Epithelial cell of proximal tubule (primary cell): ENCODE measurements at regions not wholly inside any gene's neighbourhood (a gene's known extent, or its start where the extent isn't known, plus 50 kb on each side); places are given as distances from the start of the nearest gene placed in this dataset.

ENCODE experiments used
- DNase-seq: peaks from one replicate; pipeline ENCODE4 v3.0.0-alpha.2; 2011; ENCODE audit warnings: low read depth
- H3K4me3 ChIP-seq: 2 replicates; pipeline ENCODE4 v1.5.1; 2011; ENCODE audit warnings: low read depth, mild to moderate bottlenecking, low read length
- TF ChIP-seq, protein P1 (sequence below): conservative IDR thresholded peaks from 2 replicates; pipeline ENCODE4 v1.5.1; 2012; ENCODE audit warnings: low read depth, mild to moderate bottlenecking, low read length

DNA sequence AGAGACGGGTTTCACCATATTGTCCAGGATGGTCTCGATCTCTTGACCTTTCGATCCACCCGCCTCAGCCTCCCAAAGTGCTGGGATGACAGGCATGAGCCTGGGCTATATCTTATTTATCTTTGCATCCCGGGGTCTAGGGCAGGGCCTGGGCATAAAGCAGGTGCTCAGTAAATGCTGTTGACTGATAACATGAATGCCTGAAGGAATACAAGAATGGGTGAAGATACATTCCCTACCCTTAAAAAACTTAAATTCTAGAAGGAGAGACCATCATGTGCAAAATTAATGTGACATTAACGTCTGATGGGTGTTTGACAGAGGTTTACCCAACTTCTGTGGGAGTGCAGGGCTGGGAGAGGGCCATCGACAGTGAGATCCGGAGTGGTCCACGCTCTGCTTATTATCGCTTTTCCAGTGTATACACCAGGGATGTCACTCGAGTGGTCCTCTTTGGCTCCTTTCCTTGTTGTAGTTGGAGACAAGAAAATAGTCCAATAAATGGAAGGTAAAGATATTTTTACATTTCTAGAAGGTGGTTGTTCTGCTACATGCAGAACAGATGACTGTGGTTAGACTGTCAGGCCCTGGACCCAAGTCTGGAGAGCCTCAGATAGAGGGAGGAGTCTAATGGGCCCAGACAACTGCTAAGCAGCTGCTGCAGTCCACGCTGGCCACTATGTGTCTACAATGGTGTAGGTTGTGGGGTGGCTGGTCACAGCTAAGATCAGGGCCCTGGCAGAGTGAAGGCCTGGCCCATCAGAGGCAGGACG lies 131.7 kb downstream of the MYCN start:
- no peak for DNase-seq
- no peak overlapping the region for H3K4me3 ChIP-seq
- TF ChIP-seq, protein P1, sequence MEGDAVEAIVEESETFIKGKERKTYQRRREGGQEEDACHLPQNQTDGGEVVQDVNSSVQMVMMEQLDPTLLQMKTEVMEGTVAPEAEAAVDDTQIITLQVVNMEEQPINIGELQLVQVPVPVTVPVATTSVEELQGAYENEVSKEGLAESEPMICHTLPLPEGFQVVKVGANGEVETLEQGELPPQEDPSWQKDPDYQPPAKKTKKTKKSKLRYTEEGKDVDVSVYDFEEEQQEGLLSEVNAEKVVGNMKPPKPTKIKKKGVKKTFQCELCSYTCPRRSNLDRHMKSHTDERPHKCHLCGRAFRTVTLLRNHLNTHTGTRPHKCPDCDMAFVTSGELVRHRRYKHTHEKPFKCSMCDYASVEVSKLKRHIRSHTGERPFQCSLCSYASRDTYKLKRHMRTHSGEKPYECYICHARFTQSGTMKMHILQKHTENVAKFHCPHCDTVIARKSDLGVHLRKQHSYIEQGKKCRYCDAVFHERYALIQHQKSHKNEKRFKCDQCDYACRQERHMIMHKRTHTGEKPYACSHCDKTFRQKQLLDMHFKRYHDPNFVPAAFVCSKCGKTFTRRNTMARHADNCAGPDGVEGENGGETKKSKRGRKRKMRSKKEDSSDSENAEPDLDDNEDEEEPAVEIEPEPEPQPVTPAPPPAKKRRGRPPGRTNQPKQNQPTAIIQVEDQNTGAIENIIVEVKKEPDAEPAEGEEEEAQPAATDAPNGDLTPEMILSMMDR = no peak

DNA sequence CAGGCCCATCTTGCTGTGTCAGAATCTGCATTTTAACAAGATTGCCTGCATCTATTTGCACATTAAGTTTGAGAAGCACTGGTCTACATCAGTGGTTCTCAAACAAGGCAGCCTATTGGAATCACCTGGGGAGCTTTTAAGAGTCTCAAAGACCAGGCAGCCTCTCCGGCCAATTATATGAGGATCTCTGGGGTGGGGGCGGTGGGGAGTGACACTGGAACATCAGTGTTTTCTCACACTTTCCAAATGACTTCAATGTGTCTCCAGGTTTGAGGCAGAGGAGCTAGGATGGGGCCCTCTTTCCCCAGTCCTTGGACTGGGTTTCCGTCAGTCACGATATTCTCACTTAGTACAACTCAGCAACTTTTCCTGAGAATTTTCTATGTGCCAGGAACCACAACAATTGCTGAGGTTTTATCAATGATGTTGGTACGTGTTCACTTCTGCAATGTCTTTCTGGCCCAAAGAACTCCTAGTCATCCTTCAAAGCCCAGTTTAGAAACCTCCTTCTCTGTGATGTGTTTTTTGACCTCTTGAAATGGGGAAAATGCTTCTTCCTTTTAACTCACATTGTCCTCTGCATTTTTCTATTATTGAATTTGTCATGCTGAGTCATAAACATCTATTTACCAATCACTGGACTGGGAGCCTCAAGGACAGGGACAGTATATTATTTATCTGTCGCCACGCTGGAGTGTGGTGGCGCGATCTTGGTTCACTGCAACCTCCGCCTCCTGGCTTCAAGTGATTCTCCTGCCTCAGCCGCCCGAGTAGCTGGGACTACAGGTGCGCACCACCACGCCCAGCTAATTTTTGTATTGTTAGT lies 130.9 kb downstream of the MYCN start:
- DNase-seq = no peak
- TF ChIP-seq, protein P1 = no peak
- no peak overlapping the region for H3K4me3 ChIP-seq

DNA sequence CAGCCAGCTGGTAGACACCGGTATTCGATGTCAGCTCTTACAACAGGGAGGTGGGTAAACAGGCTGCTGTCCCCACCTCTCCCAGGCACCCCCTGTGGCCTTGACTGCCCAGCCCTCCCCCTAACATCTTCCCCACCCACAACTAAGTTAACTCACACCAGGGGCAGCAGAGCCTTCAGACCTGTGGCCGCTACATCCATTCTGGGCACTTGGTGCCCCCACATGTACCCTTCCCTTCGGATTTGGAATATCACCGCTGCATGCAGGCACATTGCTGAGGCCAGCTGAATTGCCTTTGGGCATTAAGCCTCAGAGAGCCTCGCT lies 130.3 kb downstream of the MYCN start:
- DNase-seq = no peak
- TF ChIP-seq, protein P1 = no peak
- no peak overlapping the region for H3K4me3 ChIP-seq

DNA sequence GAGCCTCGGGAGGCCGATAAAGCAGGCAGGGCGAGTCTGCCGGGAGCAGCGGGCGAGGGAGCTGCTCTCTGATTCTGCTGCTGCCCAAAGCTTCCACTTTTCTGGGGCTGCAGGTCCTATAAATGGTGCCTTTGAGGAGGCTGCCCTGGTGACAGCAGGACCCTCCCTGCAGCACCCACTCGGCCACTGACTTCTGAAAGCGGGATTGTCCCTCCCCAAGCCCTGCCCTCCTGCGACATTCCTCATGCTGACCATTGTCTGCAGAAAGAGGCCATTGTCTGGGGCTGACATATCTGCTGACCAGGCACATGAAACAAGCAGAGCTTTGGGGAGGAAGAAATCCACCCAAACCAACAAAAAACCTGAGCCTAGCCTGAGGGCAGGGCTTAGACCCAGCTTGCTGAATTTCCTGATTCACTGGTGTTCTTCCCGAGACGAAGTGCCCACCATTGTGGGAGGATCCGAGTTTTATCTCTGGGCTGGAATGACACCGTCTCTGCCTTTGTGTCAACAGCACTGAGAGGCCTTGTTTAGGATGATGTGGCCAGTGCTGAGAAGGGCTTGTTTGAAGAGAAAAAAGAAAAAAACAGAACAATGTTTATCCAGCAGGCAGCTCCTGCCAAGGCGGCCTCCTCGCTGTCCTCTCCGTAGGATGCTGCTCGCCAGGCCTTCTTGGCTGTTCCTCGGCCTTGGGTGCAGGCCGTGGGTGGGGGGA lies 129.7 kb downstream of the MYCN start:
- no peak overlapping the region for H3K4me3 ChIP-seq
- DNase-seq = no peak
- TF ChIP-seq, protein P1 = no peak

DNA sequence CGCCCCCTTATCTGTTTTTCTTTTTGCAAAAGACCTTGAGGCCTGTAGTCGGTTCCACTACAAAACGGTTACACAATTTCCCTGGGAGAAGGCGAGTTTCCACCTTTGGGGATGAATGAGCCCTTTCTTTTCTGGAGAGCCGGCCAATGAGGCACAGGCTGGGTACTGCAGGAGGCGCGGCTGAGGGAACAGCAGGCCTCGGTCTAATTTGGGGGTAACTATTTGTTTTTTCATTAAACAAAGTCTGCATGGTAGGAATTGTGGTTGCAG lies 129.2 kb downstream of the MYCN start:
- DNase-seq = no peak
- TF ChIP-seq, protein P1 = no peak
- no peak overlapping the region for H3K4me3 ChIP-seq

DNA sequence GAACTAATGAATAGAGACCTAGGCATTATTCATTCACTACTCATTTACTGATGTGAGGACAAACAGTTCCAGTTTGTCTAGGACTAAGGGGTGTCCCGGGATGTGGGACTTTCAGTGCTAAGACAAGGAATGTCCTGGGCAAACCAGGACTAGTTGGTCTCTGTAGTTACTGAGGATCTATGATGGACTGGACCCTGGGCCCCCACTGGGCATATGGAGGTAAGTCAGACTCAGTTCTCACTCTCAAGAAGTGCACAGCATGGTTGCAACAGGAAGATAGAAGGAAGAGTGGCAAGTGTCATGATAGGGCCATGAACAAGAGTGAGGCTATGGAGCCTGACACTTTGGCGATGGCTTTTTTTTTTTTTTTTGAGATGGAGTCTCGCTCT lies 128.2 kb downstream of the MYCN start:
- no peak for DNase-seq
- H3K4me3 ChIP-seq = no peak overlapping the region
- TF ChIP-seq, protein P1 = no peak
